Peyer's patch (tissue), 4 donors: ENCODE measurements at regions not wholly inside any gene's neighbourhood (a gene's known extent, or its start where the extent isn't known, plus 50 kb on each side); places are given as distances from the start of the nearest gene placed in this dataset.

Source experiments
- CTCF ChIP-seq, 6 experiments: fragments of 450-650 bp in 4 of 6; fragments of 200-600 bp in 2 of 6; sonication (generic) in 1 of 6; IDR thresholded peaks; one replicate each; pipeline ENCODE4 v1.5.1; 2017 to 2019; ENCODE audit warnings: antibody characterized with exemption in 6 of 6, mild to moderate bottlenecking in 3 of 6, moderate library complexity in 1 of 6
- POLR2A ChIP-seq, 2 donors: fragments of 450-650 bp; IDR thresholded peaks; one replicate each; pipeline ENCODE4 v1.5.1; 2017; ENCODE audit warnings: antibody characterized with exemption in 2 of 2, mild to moderate bottlenecking in 2 of 2, moderate library complexity in 2 of 2

- TF ChIP-seq CTCF (IDR thresholded peaks at IDR 0.05) (no peak), POLR2A (IDR thresholded peaks at IDR 0.05) (no peak)
These were observed 86.5 kb upstream of the CXCL12 start for GRCh38 chr10:44471410-44471809.
